ENCODE measurements at regions not wholly inside any gene's neighbourhood (a gene's known extent, or its start where the extent isn't known, plus 50 kb on each side); places are given as distances from the start of the nearest gene placed in this dataset.

DNA sequence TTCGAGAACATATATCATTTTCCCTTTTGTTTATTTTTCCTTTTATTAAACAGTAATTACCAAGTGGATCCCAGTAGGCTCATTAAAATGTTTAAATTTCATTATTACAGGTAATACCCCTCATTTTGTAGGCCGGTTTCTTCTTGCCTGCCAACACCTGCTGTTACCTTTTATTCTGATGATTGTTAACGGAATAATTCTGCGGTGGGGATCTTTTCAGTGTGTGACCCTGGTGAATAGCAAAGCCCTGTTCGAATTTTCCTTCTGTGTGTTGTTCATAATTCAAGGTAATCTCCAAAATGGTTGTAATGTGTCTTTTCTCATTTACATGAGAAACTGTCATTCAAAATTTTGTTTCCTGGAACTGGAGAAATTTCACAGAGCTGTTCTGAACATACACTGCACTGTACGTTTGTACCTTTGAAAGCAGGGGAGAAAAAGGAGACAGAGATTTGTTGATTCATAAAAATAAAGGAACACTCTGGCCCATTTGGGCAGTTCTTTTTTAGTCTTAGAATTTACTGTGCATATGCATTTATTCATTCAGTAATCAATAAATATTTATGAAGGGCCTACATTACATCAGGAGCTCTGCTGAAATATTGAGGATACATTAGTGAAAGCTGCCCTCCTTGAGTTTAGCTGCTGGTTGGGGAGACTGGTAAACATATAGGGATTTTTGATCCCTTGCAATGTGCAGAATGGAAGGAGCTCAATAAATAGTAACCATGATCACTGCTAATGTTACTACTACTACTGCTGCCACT is 502.0 kb downstream of the QKI start:
- DNase-seq (ENCODE audit: low spot score): no peak

DNA sequence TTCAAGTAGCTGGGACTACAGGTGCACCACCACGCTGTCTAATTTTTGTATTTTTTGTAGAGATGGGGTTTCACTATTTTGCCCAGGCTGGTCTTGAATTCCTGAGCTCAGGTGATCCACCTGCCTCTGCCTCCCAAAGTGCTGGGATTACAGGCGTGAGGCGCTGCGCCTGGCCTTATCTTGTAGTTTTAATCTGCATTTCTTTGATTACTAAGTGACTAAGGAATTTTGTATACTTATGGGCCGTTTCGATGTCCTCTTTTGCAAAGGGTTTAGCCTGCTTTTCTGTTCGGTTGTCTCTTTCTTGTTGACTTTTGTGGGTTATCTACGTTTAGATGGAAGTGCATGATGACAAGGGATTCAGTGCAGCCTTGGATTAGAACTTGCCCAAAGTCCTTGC is 500.6 kb downstream of the QKI start:
- no peak for DNase-seq (ENCODE audit: low spot score)

DNA sequence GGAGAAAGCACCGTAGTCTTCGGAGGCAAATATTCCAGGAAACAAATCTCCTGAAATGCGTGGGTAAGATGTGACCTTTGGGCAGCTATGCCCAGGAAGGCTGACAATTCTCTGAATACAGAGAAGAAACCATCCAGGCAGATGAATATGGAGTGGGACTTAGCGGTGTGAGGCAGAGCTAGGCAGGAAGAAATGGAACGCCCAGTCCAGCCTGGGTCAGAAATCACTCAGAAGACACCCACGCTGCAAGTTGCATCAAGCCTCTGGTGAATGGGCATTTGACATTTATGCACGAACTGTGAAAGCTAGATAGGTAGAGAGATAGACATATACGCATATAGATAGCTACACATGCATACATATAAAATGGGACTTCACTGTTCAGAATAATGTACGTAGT is 498.5 kb downstream of the QKI start:
- DNase-seq (ENCODE audit: low spot score): no peak

DNA sequence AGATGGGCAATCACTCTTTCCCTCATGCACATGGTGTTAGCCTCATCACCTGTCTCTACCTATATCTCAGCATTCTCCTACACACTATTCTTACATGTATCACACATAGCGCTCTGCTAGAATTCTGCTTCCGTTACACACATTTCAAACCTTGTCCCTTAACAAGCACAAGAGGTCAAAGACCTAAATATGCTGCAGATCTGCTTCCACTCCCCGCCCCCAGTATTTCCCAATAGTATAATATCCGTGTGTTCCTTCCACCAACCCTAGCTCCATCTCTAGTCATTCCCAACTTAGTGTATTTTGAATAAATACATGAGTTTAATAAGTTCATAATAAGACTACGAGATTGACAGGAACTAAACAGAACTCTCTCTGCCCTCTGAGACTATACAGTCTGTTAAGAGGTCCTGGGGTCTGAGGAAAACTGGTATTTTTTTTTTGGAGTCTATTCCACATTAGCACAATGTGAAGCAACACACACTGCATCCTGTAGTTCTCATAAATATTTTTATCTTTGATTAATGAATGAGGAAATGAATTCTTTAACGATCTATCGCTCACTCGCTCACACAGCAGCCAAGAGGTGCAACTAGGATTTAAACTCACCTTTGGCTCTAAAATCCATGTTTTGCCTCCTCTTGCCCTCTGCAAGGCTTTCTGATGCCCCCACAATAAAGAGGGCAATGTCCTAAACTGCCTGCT is 491.6 kb downstream of the QKI start:
- no peak for DNase-seq (ENCODE audit: low spot score)

DNA sequence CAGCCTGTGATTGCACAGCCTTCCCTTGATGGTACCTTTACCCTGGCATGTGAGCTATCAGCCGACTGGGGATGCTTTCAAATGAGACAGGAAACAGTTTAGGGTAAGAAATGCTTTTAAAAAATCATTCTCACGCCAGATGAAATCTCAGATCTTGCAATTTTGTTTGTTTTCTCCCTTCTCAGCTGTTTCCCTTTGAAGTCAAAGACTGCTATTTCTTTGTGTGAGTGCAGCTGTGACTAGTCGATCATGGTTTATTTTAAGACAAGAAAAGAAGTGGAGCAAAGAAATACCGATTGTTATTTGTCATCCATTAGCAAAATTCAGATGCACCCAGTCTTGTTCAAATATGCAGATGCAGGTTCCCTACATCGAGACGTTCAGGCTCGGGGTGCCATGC is 489.7 kb downstream of the QKI start:
- DNase-seq (ENCODE audit: low spot score): no peak

DNA sequence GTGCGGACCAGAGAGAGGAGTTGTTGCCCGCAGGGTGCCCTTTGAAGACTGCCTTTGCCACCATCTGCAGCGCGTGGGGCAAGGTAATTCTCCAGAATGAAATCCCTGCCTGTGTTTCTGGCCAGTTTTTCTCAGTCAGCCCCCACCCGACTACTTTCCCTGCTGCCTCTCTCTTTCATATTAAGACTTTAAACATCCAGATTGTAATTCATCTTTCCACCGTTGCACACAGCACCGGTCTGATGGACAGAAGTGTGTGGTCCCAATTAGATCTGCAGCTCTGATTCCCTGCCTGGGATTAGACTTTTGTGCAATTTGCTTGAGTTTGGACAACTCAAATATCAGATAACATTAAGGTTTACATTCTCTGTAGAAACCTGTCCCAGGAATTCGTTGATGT is 489.0 kb downstream of the QKI start:
- no peak for DNase-seq (ENCODE audit: low spot score)

DNA sequence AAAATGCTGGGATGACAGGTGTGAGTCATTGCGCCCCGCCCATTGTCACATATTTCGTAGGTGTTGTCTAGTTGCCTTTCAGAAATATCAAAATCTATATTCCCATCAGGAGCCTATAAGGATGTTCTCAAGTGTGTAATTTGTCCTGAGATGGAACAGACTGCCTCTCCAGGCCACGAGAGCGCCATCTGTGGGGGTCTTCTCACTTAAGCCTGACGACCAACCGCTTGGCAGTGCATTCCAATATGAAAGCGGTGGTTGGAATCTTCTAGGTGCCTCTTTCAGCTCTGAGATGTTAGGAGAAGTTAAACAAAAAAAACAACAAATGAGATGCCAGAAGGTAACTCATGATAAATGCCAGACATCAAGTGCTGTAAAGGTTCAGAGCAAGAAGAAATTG is 488.5 kb downstream of the QKI start:
- DNase-seq (ENCODE audit: low spot score): no peak

DNA sequence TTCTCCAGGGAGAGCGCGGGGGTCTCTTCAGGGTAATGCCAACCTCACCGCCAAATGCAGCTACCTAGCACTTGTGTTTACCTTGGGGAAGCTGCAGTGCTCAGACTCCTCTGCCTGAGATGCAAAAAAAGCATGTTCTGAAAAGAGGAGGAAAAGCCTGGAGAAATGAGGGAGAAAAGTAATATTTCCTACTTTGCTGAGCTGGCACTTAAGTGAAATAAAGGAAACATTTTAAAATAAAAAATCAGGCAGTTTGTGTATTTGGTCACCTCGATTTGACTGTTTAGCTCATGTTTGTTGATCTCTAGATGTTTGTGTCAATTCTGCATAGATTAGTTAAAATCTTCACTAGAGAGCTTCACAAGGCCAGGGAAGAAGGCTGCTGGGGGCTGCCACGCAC is 487.2 kb downstream of the QKI start:
- DNase-seq (ENCODE audit: low spot score): no peak

DNA sequence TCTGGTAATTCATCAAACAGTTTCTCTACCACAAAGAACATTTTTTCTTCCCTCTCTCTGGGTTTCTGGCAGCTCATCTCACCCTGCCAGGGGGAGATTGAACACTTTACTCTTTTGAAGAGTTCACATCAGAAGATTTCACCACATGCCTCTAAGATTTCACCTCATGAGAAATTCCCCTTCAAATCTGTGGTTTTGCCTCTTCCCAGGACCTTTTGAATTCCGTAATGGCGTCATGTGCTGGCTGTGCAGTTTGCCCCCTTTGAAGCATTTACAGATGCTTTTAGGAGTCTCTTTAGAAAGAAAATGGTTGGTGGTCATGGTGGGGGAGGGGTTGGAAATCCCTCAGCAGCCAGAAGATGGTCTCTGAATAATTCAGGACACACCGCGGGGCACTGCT is 486.1 kb downstream of the QKI start:
- DNase-seq (ENCODE audit: low spot score): no peak

DNA sequence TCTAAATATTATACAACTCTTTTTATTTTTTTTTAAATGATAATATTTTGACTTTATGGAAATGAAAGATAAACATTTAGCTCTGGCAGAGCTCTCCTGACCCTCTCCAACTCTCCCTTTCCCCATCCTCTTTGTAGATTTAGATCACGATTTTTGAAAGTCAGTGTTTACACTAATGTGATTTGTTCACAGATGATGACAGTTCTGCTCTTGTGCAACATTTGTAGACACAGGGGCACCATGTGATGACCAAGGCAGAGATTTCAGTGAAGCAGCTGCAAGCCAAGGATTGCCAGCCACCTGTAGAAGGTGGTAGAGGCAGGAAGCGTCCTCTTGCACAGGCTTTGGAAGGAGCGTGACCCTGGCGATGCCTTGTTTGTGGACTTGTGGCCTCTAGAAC is 483.2 kb downstream of the QKI start:
- no peak for DNase-seq (ENCODE audit: low spot score)

DNA sequence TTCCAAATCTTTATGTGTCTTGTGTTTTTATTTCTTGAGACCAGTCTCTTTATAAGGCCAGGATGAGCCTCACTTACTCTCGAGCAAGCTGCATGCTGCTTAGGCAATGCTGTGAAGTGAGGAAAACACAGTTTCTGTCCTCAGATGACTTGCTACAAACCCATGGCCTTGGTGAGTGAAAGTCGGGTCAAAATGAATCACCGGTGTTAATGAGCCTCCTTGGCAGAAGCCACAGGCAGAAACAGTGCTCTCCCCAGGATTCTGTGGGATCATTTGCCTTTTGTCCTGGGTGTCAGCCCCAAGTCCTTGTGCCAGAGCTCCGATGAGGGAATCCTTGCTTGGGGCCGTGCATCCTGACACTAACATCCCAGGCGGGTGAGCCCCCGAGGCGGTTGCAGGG is 482.5 kb downstream of the QKI start:
- no peak for DNase-seq (ENCODE audit: low spot score)

DNA sequence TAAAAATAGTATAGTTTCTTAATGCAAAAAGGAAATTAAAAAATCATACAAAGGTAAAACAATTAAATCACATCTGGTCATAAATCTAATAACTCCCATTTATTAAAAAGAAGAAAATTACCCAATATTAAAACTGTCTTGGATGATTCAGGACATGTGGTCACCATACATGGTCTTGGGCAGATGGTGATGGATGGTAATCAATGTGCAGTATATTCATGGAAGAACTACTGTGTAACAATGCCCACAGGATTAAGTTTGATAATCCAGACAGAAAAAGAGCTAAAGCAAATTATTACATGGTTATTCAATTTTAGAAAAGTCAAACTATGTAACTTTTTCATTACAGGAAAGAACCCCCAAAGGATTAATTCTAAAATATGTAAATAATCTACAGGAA is 480.6 kb downstream of the QKI start:
- no peak for DNase-seq (ENCODE audit: low spot score)

DNA sequence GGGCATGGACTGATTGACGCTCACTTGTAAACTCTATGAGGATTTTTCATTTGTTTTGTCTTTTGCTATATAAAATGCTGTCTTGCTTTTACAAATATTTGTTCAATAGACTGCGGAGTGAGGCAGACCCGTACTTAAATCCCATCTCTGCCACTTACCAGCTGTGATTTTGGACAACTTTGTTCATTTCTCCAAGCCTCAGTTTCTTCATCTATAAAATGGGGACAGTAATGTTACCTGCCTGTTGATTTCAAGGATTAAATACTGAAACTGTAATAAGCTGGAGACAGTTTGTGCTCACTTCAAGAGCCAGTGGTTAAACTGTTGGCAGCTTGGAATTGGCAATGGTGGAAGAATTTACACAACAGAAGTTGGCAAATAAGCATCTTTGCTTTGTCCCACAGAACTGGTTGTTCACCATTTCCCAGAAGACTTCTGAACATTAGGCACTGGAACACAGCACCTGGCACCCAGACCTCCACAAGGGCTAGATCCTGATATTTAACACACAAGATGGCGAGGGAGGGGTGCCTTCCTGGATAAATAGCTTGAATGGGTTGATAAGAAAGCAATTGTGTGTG is 479.2 kb downstream of the QKI start:
- no peak for DNase-seq (ENCODE audit: low spot score)

DNA sequence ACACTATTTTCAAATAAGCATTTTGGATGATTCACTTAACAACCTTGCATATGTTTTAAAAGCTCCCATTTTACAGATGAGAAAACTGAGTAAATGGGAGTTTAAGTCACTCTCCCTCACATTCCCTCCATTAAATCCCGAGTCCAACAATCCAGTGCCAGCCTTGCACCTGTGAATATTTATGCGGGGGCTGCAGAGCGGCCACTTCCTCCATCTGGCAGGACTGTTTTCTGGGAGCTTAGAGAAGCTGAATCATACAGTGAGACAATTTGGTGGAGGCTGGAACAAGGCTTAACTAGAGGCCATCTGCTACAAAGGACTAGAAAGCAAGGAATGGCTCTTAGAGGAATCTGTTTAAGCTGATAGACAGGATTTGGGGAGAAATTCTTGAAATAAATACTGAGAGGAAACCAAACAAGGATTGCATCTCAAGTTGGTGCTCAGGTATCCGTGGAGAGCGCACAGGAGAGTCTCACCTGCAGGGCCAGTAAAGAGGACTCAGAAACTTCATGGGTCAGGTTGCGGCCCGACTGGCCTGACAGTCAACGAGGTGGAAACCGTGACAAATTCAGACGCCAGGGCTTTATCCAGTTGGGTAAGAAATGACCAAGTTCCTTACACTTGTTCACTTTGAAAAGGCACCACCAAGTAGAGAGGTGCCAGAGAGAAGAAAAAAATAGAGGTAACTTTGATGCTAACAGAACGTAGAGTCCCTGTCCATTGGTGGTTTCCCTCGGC is 478.5 kb downstream of the QKI start:
- no peak for DNase-seq (ENCODE audit: low spot score)

DNA sequence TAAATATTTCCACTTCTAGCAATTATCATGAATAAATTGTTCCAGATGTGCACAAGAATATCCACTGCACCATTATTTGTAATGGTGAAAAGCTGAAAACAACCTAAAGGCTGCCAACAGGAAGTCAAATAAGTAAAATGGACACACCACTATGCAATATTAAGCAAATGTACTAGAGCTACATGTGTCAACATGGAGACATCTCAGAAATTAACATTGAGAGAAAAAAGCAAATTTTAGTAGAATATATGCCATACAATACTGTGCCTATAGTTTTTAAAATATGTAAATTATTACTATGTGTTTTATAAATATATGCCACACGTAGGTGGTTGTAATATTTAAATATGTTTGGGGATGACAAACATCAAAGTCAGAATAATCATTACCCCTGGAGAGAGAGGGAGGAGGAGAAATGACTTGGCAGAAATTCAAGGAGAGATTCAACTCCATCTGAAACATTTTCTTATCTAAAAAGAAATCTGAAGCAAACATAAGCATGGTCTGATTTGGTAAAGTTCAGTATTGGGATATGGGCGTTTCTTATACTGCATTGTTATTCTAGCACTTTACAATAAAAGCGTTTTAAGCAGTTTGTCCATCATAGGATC is 475.5 kb downstream of the QKI start:
- DNase-seq (ENCODE audit: low spot score): no peak

DNA sequence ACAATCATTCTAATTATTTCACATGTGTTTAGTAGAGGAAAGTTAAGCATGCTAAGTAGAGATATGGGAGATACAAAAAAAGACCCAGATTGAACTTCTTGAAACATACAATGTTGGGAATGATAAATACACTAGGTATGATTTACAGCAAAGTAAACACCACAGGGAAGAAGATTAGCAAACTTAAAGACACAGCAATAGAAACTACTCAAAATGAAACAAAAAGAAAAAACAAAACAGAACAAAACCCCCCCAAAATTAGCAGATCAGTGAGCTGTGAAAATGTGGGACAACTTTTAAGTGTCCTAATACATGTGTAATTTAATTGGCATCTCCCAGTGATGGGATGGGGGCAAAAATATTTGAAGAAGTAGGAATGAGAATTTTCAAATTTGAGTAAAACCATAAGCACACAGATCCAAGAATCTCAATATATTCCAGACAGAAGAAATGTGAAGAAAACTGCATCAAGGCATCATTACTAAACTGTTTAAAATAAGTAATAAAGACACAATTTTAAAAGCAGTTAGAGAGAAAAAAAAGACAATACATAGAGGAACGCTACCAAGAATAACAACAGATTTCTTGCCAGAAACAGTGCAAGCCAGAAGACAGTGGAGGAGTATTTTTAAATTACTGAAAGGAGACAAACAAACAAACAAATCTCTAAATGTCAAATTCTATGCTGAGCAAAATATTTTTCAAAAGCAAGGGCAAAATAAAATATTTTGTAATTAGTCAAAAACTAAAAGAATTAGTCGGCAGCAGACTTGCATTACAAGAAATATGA is 473.7 kb downstream of the QKI start:
- DNase-seq (ENCODE audit: low spot score): no peak

DNA sequence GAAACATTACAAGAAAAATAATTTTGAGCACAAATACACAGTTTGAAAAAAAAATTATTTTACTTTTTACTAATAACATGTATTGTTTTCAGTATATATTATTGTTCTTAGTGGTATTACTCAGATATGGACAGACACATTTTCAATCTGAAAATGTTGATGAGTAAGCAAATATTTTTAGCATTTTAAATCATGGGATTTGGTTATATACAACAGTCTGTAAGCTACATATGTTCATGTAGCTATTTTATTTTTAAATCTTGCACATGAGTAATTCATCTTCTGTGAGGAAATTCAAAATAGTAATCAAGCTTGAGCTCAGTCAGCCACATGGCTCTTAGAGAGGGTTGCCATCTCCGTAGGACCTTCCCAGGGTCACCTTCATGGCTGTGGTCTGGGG is 471.9 kb downstream of the QKI start:
- no peak for DNase-seq (ENCODE audit: low spot score)

DNA sequence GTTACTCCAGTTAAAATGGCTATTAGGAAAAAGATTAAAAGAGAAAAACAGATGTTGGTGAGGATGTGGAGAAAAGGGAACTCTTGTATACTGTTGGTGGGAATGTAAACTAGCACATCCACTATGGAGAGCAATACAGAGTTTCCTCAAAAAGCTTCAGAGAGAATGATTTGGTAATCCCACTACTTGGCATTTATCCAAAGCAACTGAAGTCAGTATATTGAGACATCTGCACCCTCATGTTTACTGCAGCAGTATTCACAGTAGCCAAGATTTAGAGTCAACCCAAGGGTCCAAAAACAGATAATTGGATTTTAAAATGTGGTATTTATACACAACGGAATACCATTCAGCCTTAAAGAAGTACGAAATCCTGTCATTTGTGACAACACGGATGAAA is 469.5 kb downstream of the QKI start:
- DNase-seq (ENCODE audit: low spot score): no peak

DNA sequence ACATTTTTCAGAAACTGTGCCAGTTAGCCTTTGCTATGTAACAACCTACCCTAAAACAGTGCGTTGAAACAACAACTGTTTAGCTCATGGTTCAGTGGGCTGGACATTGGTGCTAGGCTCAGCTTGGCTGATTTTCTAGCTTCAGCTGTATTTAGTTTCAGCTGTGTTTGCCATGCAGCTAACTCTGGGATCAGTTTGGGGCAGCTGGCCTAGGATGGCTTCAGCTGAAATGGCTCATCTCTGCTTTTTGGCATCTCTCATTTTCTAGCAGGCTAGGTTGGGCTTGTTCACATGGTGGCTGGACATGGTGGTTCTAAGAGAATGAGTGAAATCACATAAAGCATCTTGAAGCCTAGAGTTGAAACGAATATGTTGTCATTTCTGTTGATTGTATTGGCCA is 464.2 kb downstream of the QKI start:
- no peak for DNase-seq (ENCODE audit: low spot score)

DNA sequence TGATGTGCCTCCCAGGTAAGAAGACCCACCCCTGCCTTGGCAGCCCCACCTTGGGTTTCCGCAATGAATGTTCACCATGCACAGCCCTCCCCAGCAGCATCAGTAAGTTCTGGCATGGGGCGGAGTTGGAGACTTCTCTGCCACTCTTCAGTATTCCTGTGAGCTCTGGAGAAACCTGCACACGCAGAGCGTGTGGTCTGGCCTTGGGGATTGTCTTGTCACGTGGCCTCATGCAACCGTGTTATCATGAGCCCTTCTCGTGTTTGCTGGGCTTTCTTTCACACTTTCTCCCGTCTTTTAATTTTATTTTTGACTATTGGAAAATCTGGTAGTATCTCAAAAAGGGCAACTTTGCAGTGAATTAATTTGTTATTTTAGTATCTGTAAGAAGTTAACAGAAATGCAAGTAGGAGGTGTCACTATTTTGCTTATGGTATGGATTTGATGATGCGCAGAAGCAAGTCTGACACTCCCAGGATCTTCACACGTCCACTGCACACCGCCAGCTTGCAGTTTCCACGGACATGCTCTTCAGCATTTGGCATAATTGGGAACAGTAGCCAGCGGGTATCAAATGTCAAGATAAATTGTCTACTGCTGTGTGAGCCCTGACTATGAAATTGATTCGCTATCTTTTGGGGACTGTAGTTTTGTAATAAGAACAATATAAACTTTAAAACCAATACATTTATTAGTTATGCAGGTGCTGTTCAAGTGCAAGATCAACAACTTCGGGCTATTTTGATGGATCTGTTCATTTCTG is 463.5 kb downstream of the QKI start:
- DNase-seq (ENCODE audit: low spot score): no peak

DNA sequence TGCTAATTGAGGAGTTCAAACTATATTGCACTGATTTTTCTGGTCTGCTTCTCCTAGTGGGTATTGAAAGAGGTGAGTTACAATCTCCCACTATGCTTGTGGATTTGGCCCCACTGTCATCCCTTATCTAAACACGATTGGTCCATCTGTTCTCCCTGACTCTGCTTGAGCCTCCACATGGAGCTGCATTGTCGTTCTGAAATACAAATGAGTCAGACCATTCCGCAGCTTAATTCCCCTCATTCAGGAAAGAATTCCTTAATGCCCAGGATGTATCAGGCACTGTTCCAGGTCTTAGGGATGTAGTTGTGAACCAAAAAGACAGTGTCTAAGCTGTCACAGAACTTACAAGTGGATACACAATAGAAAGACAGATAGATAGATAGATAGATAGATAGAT is 461.9 kb downstream of the QKI start:
- no peak for DNase-seq (ENCODE audit: low spot score)

All from RKO (cell line).